ENCODE measurements at regions not wholly inside any gene's neighbourhood (a gene's known extent, or its start where the extent isn't known, plus 50 kb on each side); places are given as distances from the start of the nearest gene placed in this dataset.

DNA sequence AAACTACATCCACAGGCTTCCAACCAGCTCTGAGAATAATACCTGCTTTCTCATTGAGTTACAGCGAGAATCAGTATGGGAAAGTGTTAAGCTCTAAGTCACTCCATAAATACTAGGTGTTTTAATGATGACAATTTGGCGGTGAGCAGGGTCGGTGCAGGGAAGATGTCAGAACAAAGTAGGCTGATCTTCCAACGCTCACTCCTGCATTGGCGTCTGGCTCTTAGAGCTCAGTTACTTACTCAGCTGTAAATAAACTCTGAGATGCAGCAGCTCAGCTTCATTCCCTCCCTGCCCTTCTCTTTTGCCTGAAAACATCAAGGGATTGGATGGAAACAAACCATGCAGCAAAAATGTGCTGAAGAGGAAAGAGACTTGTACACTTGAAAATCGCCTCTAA is 102.5 kb upstream of the SPACA1 start:
- TF ChIP-seq POLR2AphosphoS5 (IDR thresholded peaks at IDR 0.05; ENCODE audit: borderline replicate concordance, low read depth, low read length) = no peak
- TF ChIP-seq EZH2 (IDR thresholded peaks at IDR 0.05) = no peak
- no peak for TF ChIP-seq FOXP2 (optimal IDR thresholded peaks at IDR 0.05; ENCODE audit: control extremely low read depth, extremely low read length, insufficient read depth)

Measured in SK-N-MC (cell line).